A673 (cell line): ENCODE measurements at regions not wholly inside any gene's neighbourhood (a gene's known extent, or its start where the extent isn't known, plus 50 kb on each side); places are given as distances from the start of the nearest gene placed in this dataset.

Experiments
- CTCF ChIP-seq: fragments of 300-800, 200-600 bp; sonication (generic); conservative IDR thresholded peaks from 2 replicates; pipeline ENCODE4 v1.5.1; 2017; ENCODE audit warnings: low read depth, mild to moderate bottlenecking, antibody characterized with exemption, low read length, moderate library complexity, mixed read lengths
- EZH2 ChIP-seq: fragments of 200-600 bp; sonication (generic); IDR thresholded peaks from 2 replicates; pipeline ENCODE4 v1.6.1; 2017; ENCODE audit warnings: borderline replicate concordance, low read depth, mild to moderate bottlenecking, mixed read lengths, antibody characterized with exemption, low read length; ENCODE audit not compliant: poor library complexity, severe bottlenecking

- TF ChIP-seq CTCF = no peak
- TF ChIP-seq EZH2 = no peak
These were observed 519.8 kb downstream of the BRD1 start for GRCh38 chr22:49307870-49308269.
